H9 (cell line): ENCODE measurements at regions not wholly inside any gene's neighbourhood (a gene's known extent, or its start where the extent isn't known, plus 50 kb on each side); places are given as distances from the start of the nearest gene placed in this dataset.

Experiments
- DNase-seq: peaks from one replicate; pipeline ENCODE4 v3.0.0-alpha.2; 2017
- H2AFZ ChIP-seq: one replicate; pipeline ENCODE4 v1.6.1; 2013; ENCODE audit warnings: mild to moderate bottlenecking, low read length, control low read depth, moderate library complexity
- H2AK5ac ChIP-seq: 2 replicates; pipeline ENCODE4 v1.6.1; 2013; ENCODE audit warnings: low read length, control low read depth, mixed read lengths; ENCODE audit not compliant: insufficient read length
- H2BK120ac ChIP-seq: one replicate; pipeline ENCODE4 v1.6.1; 2013; ENCODE audit warnings: low read depth, mild to moderate bottlenecking, low read length, control low read depth, inconsistent platforms; ENCODE audit not compliant: poor library complexity, severe bottlenecking
- H2BK12ac ChIP-seq: 2 replicates; pipeline ENCODE4 v1.6.1; 2013; ENCODE audit warnings: low read length, control low read depth, mixed read lengths, low read depth; ENCODE audit not compliant: insufficient read length
- H2BK15ac ChIP-seq: 2 replicates; pipeline ENCODE4 v1.6.1; 2013; ENCODE audit warnings: low read depth, low read length, control low read depth
- H2BK20ac ChIP-seq: one replicate; pipeline ENCODE4 v1.6.1; 2013; ENCODE audit warnings: low read depth, mild to moderate bottlenecking, low read length, control low read depth, inconsistent platforms; ENCODE audit not compliant: poor library complexity, severe bottlenecking
- H2BK5ac ChIP-seq: 2 replicates; pipeline ENCODE4 v1.6.1; 2013; ENCODE audit warnings: low read length, control low read depth, mixed read lengths; ENCODE audit not compliant: insufficient read length
- H3K14ac ChIP-seq: 2 replicates; pipeline ENCODE4 v1.6.1; 2013; ENCODE audit warnings: low read length, control low read depth; ENCODE audit not compliant: insufficient read depth
- H3K18ac ChIP-seq: 2 replicates; pipeline ENCODE4 v1.6.1; 2013; ENCODE audit warnings: low read depth, mild to moderate bottlenecking, mixed read lengths, low read length, control low read depth; ENCODE audit not compliant: insufficient read length
- H3K23ac ChIP-seq: 2 replicates; pipeline ENCODE4 v1.6.1; 2013; ENCODE audit warnings: low read length, control low read depth, mixed read lengths, low read depth; ENCODE audit not compliant: insufficient read length
- H3K23me2 ChIP-seq: 2 replicates; pipeline ENCODE4 v1.6.1; 2013; ENCODE audit warnings: low read depth, mild to moderate bottlenecking, mixed read lengths, low read length, control low read depth; ENCODE audit not compliant: insufficient read length, poor library complexity, severe bottlenecking
- H3K27ac ChIP-seq: 2 replicates; pipeline ENCODE4 v1.5.1; 2013; ENCODE audit warnings: low read length, control low read depth, mixed read lengths, low read depth; ENCODE audit not compliant: insufficient read length
- H3K27me3 ChIP-seq: 2 replicates; pipeline ENCODE4 v1.6.1; 2013; ENCODE audit warnings: low read length, control low read depth, inconsistent platforms; ENCODE audit not compliant: insufficient read depth
- H3K4ac ChIP-seq: 2 replicates; pipeline ENCODE4 v1.6.1; 2013; ENCODE audit warnings: low read depth, mild to moderate bottlenecking, control low read depth, inconsistent platforms, low read length, moderate library complexity
- H3K4me1 ChIP-seq: 2 replicates; pipeline ENCODE4 v1.6.1; 2013; ENCODE audit warnings: low read length, control low read depth, inconsistent platforms; ENCODE audit not compliant: insufficient read depth
- H3K4me2 ChIP-seq: 2 replicates; pipeline ENCODE4 v1.6.1; 2013; ENCODE audit warnings: low read length, control low read depth, mixed read lengths; ENCODE audit not compliant: insufficient read length, insufficient read depth
- H3K56ac ChIP-seq: 2 replicates; pipeline ENCODE4 v1.6.1; 2013; ENCODE audit warnings: low read depth, mild to moderate bottlenecking, mixed read lengths, low read length, control low read depth; ENCODE audit not compliant: insufficient read length
- H3K79me1 ChIP-seq: 2 replicates; pipeline ENCODE4 v1.6.1; 2013; ENCODE audit warnings: low read depth, mild to moderate bottlenecking, moderate library complexity, low read length, control low read depth, inconsistent platforms; ENCODE audit not compliant: insufficient read depth, poor library complexity, severe bottlenecking
- H3K79me2 ChIP-seq: 2 replicates; pipeline ENCODE4 v1.6.1; 2013; ENCODE audit warnings: low read length, control low read depth, inconsistent platforms; ENCODE audit not compliant: insufficient read depth
- H3K9ac ChIP-seq: 2 replicates; pipeline ENCODE4 v1.6.1; 2013; ENCODE audit warnings: low read length, control low read depth, mixed read lengths; ENCODE audit not compliant: insufficient read length; ENCODE audit errors: extremely low read depth
- H3K9me3 ChIP-seq: one replicate; pipeline ENCODE4 v1.6.1; 2013; ENCODE audit warnings: low read depth, low read length, inconsistent platforms; ENCODE audit not compliant: control insufficient read depth
- H3T11ph ChIP-seq: one replicate; pipeline ENCODE4 v1.6.1; 2013; ENCODE audit warnings: mild to moderate bottlenecking, low read length, control low read depth, inconsistent platforms
- H4K20me1 ChIP-seq: one replicate; pipeline ENCODE4 v1.6.1; 2013; ENCODE audit not compliant: control insufficient read depth, insufficient read length, insufficient read depth
- H4K5ac ChIP-seq: 2 replicates; pipeline ENCODE4 v1.6.1; 2013; ENCODE audit warnings: low read depth, mild to moderate bottlenecking, mixed read lengths, low read length, control low read depth; ENCODE audit not compliant: insufficient read length
- H4K8ac ChIP-seq: replicated peaks from 2 replicates; pipeline ENCODE4 v1.6.1; 2013; ENCODE audit warnings: low read length, control low read depth, mixed read lengths, low read depth; ENCODE audit not compliant: insufficient read length
- H4K91ac ChIP-seq: 2 replicates; pipeline ENCODE4 v1.6.1; 2013; ENCODE audit warnings: low read depth, mild to moderate bottlenecking, moderate library complexity, mixed read lengths, low read length, control low read depth; ENCODE audit not compliant: insufficient read length
- H3K27ac Mint-ChIP-seq, 3 experiments: 2 replicates in 2 of 3; 3 replicates in 1 of 3; pipeline ENCODE4 v1.8.0; 2020 to 2021; ENCODE audit warnings: mixed read lengths in 3 of 3, mild to moderate bottlenecking in 1 of 3, moderate library complexity in 1 of 3
- H3K27me3 Mint-ChIP-seq: 2 replicates; pipeline ENCODE4 v1.8.0; 2021; ENCODE audit warnings: low read depth, mild to moderate bottlenecking, moderate library complexity, mixed read lengths
- H3K36me3 Mint-ChIP-seq, 3 experiments: 2 replicates in 2 of 3; 3 replicates in 1 of 3; pipeline ENCODE4 v1.8.0; 2020 to 2021; ENCODE audit warnings: low read depth in 3 of 3, mixed read lengths in 3 of 3; ENCODE audit not compliant: insufficient read depth in 1 of 3
- H3K4me1 Mint-ChIP-seq, 2 experiments: 2 replicates each; pipeline ENCODE4 v1.8.0; 2020; ENCODE audit warnings: mixed read lengths in 2 of 2
- H3K4me3 Mint-ChIP-seq, 2 experiments: 2 replicates in 1 of 2; 3 replicates in 1 of 2; pipeline ENCODE4 v1.8.0; 2020 to 2021; ENCODE audit warnings: mild to moderate bottlenecking in 2 of 2, mixed read lengths in 2 of 2, moderate library complexity in 1 of 2
- H3K9me3 Mint-ChIP-seq, 2 experiments: 2 replicates in 1 of 2; 3 replicates in 1 of 2; pipeline ENCODE4 v1.8.0; 2020; ENCODE audit warnings: mild to moderate bottlenecking in 2 of 2, mixed read lengths in 2 of 2, moderate library complexity in 1 of 2
- WGBS: extraction: QIAGEN DNeasy Blood & Tissue Kit; methylation state at CpG from one replicate; pipeline ENCODE4 v1.1.7; 2013; ENCODE audit warnings: missing lambda C conversion rate, low lambda C conversion rate, mixed read lengths; ENCODE audit not compliant: insufficient read length; ENCODE audit errors: extremely low coverage; 5-methylcytosine and 5-hydroxymethylcytosine counted together
- TF ChIP-seq, protein P1 (sequence below): fragments of 200-600 bp; sonication (generic); conservative IDR thresholded peaks from 3 replicates; pipeline ENCODE4 v1.8.0; 2021; ENCODE audit warnings: antibody characterized with exemption, mild to moderate bottlenecking

DNA sequence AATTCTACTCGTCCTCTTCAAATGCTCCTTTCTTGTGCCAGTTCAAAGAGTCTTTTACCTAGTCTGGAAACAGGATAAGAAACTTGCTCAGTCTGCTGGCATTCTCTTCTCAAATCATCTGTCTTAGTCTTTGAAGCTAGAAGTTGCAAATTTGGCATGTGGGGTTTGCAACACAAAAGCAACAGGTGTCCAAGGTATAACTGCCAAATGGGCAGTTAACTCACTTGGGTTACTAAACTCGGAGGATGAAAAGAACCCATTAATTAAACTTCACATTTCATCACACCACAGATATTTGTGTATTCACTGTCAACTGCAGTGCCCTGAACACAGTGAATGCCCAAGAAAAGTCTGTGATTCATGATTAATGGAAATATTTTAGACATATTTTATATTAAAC, 108.0 kb upstream of the TARS1 start:
- H3K27me3 Mint-ChIP-seq, result no peaks in the 10 kb centered on the region
- Histone ChIP-seq H2BK5ac (no peak overlapping the region), H3K23me2 (no peaks in the 10 kb centered on the region), H3K4me1 (no peaks in the 10 kb centered on the region; the same call in 1 of the 2 replicates), H4K20me1 (no peaks in the 10 kb centered on the region), H2BK120ac (no peak overlapping the region), H4K91ac (no peak overlapping the region), H3T11ph (no peak overlapping the region), H3K9ac (no peak overlapping the region), H3K14ac (no peak overlapping the region), H3K4ac (no peak overlapping the region), H3K9me3 (no peaks in the 10 kb centered on the region), H4K8ac (no peak overlapping the region), H2AK5ac (no peak overlapping the region), H3K4me2 (no peak overlapping the region), H2AFZ (no peak overlapping the region), H2BK20ac (no peak overlapping the region), H3K23ac (no peak overlapping the region), H3K27me3 (no peaks in the 10 kb centered on the region), H2BK15ac (no peak overlapping the region), H3K56ac (no peak overlapping the region), H2BK12ac (no peak overlapping the region), H4K5ac (no peak overlapping the region), H3K79me1 (no peaks in the 10 kb centered on the region), H3K18ac (no peak overlapping the region), H3K79me2 (no peaks in the 10 kb centered on the region), H3K27ac (no peak overlapping the region)
- no peaks in the 10 kb centered on the region for H3K36me3 Mint-ChIP-seq
- no peak for DNase-seq
- peaks cover 4 to 18% of the 10 kb centered on the region in 2 experiments; a peak in 2 of 4 replicates for H3K4me1 Mint-ChIP-seq
- no peak overlapping the region for H3K27ac Mint-ChIP-seq
- WGBS, result no CpG with 5 or more reads among the region's 2 CpGs
- TF ChIP-seq, protein P1, sequence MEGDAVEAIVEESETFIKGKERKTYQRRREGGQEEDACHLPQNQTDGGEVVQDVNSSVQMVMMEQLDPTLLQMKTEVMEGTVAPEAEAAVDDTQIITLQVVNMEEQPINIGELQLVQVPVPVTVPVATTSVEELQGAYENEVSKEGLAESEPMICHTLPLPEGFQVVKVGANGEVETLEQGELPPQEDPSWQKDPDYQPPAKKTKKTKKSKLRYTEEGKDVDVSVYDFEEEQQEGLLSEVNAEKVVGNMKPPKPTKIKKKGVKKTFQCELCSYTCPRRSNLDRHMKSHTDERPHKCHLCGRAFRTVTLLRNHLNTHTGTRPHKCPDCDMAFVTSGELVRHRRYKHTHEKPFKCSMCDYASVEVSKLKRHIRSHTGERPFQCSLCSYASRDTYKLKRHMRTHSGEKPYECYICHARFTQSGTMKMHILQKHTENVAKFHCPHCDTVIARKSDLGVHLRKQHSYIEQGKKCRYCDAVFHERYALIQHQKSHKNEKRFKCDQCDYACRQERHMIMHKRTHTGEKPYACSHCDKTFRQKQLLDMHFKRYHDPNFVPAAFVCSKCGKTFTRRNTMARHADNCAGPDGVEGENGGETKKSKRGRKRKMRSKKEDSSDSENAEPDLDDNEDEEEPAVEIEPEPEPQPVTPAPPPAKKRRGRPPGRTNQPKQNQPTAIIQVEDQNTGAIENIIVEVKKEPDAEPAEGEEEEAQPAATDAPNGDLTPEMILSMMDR, result no peak
- H3K9me3 Mint-ChIP-seq, result no peaks in the 10 kb centered on the region
- no peak overlapping the region for H3K4me3 Mint-ChIP-seq
